Prostate gland (tissue), 2 donors: ENCODE measurements at regions not wholly inside any gene's neighbourhood (a gene's known extent, or its start where the extent isn't known, plus 50 kb on each side); places are given as distances from the start of the nearest gene placed in this dataset.

Source experiments
- POLR2A ChIP-seq: fragments of 450-650 bp; IDR thresholded peaks from one replicate; pipeline ENCODE4 v1.6.1; 2016; ENCODE audit warnings: antibody characterized with exemption, mild to moderate bottlenecking
- POLR2AphosphoS5 ChIP-seq: sonication (generic); formaldehyde crosslinking; IDR thresholded peaks from one replicate; pipeline ENCODE4 v1.6.1; 2017; ENCODE audit warnings: antibody characterized with exemption
- TF ChIP-seq, protein P1 (sequence below), 4 experiments: fragments of 200-600 bp in 2 of 4; fragments of 450-650 bp in 2 of 4; sonication (generic) in 2 of 4; IDR thresholded peaks; 1 replicate in 3 of 4; 2 replicates in 1 of 4; pipeline ENCODE4 v1.5.1; 2016 to 2019; ENCODE audit warnings: antibody characterized with exemption in 4 of 4, mild to moderate bottlenecking in 2 of 4, moderate library complexity in 2 of 4

DNA sequence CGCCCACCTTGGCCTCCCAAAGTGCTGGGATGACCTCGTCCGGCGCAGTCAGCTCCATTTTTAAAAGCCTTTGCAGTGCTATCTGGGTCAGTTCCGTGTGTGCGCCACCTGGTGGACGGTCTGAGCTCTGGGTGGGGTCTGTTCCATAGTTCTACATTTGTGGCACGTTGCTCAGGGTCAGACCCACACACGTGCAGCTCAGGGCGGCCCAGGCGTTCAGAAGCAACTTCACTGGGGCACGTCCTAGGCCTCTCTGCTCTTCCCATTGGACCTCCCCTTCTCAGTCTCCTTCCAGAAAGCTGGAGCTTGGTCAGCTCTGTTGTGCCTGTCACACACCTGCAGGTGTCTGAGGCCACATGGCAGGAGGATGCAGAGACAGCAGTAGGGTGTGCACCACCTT lies 137.9 kb downstream of the DNAJB6 start:
- TF ChIP-seq, protein P1, sequence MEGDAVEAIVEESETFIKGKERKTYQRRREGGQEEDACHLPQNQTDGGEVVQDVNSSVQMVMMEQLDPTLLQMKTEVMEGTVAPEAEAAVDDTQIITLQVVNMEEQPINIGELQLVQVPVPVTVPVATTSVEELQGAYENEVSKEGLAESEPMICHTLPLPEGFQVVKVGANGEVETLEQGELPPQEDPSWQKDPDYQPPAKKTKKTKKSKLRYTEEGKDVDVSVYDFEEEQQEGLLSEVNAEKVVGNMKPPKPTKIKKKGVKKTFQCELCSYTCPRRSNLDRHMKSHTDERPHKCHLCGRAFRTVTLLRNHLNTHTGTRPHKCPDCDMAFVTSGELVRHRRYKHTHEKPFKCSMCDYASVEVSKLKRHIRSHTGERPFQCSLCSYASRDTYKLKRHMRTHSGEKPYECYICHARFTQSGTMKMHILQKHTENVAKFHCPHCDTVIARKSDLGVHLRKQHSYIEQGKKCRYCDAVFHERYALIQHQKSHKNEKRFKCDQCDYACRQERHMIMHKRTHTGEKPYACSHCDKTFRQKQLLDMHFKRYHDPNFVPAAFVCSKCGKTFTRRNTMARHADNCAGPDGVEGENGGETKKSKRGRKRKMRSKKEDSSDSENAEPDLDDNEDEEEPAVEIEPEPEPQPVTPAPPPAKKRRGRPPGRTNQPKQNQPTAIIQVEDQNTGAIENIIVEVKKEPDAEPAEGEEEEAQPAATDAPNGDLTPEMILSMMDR (IDR thresholded peaks at IDR 0.05), result peak in 1 of 4 experiments; percentile 19
- TF ChIP-seq POLR2A (no peak), POLR2AphosphoS5 (no peak)
